Glomerular endothelial cell (primary cell): ENCODE measurements at regions not wholly inside any gene's neighbourhood (a gene's known extent, or its start where the extent isn't known, plus 50 kb on each side); places are given as distances from the start of the nearest gene placed in this dataset.
"Not testable (repeated sequence)": the region's sequence is repeated elsewhere in the genome, so short reads cannot be mapped to it uniquely, and the experiment has no call there.

Experiments
- DNase-seq: peaks from one replicate; pipeline ENCODE4 v3.0.0-alpha.2; 2011; ENCODE audit warnings: low read depth, low spot score; ENCODE audit errors: extremely low read depth

- DNase-seq = no peak
Measured at GRCh38 chr7:81487516-81487915, 282.3 kb downstream of the HGF start.

GRCh38 chr7:81484261-81484660 is 285.6 kb downstream of the HGF start:
- DNase-seq = peak; percentile 33

DNA sequence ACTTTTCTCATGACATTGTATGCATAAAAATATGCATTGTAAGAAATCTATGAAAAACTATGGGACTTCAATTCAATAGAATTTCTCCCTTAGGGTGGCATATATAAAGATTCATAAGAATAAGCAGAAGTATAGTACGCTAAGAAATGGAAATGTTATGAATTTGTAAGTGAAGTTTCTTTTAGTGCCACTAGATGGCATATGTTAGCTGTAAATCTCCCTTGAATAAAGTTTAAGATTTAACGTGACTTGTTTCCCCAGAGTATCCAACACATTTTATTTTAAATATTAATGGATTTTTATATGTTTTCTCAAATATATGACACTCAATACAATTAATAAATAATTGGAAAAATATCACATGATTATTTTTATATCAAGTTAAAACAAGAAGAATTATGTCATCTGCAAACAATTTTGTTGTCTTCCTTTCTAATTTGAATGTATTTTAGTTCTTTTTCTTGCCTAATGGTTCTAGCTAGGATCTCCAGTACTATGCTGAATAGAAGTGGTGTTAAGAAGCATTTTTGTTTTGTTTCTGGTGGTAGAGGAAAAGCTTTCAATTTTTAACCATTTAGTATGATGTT is 287.2 kb downstream of the HGF start:
- DNase-seq = no peak

DNA sequence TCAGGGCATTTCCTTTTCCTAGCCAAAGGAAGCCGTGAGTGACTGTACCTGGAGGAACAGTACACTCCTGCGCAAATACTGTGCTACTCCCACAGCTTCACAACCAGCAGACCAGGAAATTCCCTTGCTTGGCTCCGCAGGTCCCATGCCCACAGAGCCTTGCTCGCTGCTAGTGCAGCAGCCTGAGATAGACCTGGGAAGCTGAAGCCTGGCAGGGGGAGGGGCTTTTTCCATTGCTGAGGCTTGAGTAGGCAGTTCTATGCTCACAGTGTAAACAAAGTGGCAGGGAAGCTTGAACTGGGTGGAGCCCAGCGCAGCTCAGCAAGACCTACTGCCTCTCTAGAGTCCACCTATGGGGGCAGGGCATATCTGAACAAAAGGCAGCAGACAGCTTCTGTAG is 291.2 kb downstream of the HGF start:
- DNase-seq = no peak

GRCh38 chr7:81478201-81478600 is 291.6 kb downstream of the HGF start:
- DNase-seq = not testable (repeated sequence)

- DNase-seq = no peak
Measured at GRCh38 chr7:81473236-81473635, 296.6 kb downstream of the HGF start.

GRCh38 chr7:81470724-81471379 is 299.0 kb downstream of the HGF start:
- DNase-seq = no peak

GRCh38 chr7:81469869-81470723 is 299.8 kb downstream of the HGF start:
- no peak for DNase-seq

DNA sequence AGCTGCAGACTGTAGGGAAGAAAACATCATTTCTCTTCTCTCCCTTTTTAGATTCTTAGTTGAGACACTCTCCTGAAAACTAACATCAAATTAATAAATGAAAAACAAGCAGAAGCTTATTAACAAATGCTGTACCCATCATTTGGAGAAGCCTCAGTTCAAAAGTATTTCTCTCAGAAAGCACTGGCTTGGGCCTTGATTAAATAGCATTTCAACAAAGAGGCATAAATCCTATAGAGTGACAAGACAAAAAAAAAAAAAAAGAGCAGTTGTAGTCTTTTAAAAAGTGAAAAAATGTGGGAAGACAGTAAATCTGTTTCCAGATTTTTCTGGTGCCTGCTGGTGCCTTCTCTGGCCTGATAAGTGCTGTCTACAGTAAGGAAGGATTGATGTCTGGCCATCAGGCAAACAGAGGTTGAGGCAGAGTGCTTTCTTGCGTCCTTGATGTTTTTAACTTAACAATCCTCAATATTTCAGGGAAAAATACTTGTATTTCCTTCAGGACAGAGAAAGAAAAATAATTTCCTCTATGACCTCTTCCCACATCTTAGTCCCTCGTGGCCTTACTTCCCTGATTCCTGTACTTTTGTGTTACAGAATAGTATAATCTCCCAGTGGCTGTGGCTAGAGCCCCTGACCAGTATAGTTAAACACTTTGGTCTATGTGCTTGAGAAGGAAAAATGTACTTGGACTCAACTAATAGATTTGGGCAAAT is 300.5 kb downstream of the HGF start:
- no peak for DNase-seq

GRCh38 chr7:81468526-81468925 is 301.3 kb downstream of the HGF start:
- DNase-seq = no peak

GRCh38 chr7:81467964-81468363 is 301.9 kb downstream of the HGF start:
- DNase-seq = no peak

- no peak for DNase-seq
Measured at GRCh38 chr7:81462672-81463071, 307.2 kb downstream of the HGF start.

DNA sequence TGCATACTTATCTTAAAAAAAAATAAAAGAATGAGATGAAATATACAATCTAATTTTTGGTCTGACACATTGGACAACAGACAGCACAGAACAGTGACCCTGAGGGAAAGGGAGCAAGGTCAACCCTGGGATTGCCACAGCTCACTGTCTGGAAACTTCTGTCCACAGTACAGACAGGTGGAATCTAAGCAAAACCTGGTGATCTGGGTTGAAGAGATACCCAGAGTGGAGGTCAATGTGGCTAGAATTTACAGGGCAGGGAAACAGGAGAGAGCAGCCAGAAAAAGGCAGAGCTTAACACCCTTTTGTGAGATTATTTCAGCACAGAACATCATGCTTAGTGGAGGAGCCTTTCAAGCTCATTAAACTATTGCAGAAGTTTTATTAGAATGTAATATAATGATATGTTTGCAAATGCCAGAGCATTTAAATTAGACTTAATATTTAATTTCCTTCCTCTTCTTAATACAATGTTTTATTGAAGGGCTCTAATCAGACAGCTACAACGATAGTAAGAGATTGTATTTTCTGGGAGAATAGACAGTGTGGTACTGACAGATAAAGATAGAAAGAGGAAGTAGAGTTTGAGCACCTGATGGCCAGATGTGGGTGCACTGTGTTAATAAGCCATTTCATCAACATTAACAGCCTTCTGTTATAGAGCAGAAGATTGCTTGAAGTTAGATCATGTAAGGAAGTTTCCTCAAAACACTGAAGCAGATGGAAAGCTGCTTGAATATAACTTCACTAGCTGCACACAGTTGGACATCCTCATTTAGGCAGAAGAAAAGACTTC is 309.4 kb downstream of the HGF start:
- DNase-seq = no peak

- DNase-seq = no peak
Measured at GRCh38 chr7:81459485-81459884, 310.4 kb downstream of the HGF start.

- no peak for DNase-seq
Measured at GRCh38 chr7:81457852-81458522, 311.9 kb downstream of the HGF start.

- not testable (repeated sequence) for DNase-seq
Measured at GRCh38 chr7:81453770-81454169, 316.1 kb downstream of the HGF start.

DNA sequence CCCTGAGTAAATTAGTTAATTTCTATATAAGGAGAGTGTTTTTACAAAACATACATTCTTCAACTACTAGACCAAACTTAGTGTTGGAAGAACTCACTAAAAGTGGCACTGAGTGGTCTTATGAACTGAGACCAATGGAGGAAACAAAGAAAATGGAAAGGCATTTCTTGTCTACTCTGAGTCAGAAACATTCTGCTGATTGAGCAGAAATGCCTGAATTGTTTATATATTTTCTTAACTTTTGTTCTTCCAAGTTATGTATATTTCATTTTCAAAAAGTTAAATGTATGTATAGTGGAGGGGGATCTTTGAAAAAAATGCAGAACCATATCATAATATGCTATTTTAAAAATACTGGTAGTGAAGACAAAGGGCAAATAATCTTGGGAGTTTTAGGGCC is 320.7 kb downstream of the HGF start:
- no peak for DNase-seq

GRCh38 chr7:81447351-81447952 is 322.4 kb downstream of the HGF start:
- DNase-seq = peak; percentile 37

GRCh38 chr7:81446212-81446611 is 323.6 kb downstream of the HGF start:
- no peak for DNase-seq

DNA sequence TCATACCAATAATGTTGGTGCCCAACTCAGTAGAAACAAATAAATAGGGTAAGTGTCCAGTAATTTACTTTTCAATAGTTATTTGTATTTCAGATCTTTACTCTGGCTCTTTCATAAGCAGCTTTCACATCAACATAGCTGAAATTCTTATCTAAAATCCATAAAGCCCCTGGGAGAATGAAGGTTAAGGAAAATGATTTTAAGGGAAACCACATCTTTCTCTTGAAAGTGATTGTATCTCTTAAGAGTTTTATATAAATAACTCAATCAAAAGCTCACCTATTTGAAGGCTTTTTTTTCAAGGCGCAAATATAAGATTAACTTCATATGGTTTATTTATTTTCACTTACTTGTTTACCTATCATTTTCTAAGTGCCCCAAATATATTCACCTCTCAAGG is 324.4 kb downstream of the HGF start:
- no peak for DNase-seq
